ENCODE measurements at regions not wholly inside any gene's neighbourhood (a gene's known extent, or its start where the extent isn't known, plus 50 kb on each side); places are given as distances from the start of the nearest gene placed in this dataset.

DNA sequence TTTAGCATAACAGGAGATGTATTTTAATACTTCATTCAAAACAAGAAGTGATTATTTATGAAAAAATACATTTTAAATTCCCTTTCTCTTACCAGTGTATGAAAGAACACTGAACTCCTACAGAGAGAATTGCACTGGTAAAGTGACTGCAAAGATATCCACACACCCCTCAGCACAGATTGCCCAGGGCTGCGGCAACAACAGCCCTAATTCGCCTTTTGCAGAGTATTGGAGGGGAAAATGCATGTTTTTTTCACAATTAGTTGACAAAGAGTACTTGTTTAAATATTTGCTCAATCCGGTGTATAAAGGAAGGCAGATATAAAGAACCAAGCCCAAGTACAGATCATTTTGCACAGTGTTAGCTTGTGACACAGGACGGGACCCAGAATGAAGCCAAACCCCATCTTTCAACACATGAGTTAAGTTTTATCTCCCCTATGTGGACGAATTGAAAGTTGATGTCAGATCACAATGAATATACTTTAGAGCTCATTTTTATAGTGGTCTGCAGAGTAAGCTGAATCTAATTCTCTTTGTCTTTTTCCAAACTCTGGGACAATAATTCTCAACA, 551.4 kb upstream of the IGFBP7 start:
- TF ChIP-seq, protein P1, sequence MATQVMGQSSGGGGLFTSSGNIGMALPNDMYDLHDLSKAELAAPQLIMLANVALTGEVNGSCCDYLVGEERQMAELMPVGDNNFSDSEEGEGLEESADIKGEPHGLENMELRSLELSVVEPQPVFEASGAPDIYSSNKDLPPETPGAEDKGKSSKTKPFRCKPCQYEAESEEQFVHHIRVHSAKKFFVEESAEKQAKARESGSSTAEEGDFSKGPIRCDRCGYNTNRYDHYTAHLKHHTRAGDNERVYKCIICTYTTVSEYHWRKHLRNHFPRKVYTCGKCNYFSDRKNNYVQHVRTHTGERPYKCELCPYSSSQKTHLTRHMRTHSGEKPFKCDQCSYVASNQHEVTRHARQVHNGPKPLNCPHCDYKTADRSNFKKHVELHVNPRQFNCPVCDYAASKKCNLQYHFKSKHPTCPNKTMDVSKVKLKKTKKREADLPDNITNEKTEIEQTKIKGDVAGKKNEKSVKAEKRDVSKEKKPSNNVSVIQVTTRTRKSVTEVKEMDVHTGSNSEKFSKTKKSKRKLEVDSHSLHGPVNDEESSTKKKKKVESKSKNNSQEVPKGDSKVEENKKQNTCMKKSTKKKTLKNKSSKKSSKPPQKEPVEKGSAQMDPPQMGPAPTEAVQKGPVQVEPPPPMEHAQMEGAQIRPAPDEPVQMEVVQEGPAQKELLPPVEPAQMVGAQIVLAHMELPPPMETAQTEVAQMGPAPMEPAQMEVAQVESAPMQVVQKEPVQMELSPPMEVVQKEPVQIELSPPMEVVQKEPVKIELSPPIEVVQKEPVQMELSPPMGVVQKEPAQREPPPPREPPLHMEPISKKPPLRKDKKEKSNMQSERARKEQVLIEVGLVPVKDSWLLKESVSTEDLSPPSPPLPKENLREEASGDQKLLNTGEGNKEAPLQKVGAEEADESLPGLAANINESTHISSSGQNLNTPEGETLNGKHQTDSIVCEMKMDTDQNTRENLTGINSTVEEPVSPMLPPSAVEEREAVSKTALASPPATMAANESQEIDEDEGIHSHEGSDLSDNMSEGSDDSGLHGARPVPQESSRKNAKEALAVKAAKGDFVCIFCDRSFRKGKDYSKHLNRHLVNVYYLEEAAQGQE (IDR thresholded peaks at IDR 0.05; ENCODE audit: low read depth, low read length) = no peak
- TF ChIP-seq, protein P2, sequence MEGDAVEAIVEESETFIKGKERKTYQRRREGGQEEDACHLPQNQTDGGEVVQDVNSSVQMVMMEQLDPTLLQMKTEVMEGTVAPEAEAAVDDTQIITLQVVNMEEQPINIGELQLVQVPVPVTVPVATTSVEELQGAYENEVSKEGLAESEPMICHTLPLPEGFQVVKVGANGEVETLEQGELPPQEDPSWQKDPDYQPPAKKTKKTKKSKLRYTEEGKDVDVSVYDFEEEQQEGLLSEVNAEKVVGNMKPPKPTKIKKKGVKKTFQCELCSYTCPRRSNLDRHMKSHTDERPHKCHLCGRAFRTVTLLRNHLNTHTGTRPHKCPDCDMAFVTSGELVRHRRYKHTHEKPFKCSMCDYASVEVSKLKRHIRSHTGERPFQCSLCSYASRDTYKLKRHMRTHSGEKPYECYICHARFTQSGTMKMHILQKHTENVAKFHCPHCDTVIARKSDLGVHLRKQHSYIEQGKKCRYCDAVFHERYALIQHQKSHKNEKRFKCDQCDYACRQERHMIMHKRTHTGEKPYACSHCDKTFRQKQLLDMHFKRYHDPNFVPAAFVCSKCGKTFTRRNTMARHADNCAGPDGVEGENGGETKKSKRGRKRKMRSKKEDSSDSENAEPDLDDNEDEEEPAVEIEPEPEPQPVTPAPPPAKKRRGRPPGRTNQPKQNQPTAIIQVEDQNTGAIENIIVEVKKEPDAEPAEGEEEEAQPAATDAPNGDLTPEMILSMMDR (IDR thresholded peaks at IDR 0.05 in 2 of 3, conservative IDR thresholded peaks at IDR 0.05 in 1 of 3; ENCODE audit: control insufficient read depth in 2 of 3, extremely low read depth in 1 of 3, insufficient read depth in 1 of 3, low read depth in 3 of 3, low read length in 3 of 3) = no peak
- TF ChIP-seq, protein P3, sequence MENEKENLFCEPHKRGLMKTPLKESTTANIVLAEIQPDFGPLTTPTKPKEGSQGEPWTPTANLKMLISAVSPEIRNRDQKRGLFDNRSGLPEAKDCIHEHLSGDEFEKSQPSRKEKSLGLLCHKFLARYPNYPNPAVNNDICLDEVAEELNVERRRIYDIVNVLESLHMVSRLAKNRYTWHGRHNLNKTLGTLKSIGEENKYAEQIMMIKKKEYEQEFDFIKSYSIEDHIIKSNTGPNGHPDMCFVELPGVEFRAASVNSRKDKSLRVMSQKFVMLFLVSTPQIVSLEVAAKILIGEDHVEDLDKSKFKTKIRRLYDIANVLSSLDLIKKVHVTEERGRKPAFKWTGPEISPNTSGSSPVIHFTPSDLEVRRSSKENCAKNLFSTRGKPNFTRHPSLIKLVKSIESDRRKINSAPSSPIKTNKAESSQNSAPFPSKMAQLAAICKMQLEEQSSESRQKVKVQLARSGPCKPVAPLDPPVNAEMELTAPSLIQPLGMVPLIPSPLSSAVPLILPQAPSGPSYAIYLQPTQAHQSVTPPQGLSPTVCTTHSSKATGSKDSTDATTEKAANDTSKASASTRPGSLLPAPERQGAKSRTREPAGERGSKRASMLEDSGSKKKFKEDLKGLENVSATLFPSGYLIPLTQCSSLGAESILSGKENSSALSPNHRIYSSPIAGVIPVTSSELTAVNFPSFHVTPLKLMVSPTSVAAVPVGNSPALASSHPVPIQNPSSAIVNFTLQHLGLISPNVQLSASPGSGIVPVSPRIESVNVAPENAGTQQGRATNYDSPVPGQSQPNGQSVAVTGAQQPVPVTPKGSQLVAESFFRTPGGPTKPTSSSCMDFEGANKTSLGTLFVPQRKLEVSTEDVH (IDR thresholded peaks at IDR 0.05; ENCODE audit: low read depth, partially characterized antibody) = no peak
- TF ChIP-seq POLR2AphosphoS5 (IDR thresholded peaks at IDR 0.05; ENCODE audit: low read length) = no peak
- no peak for TF ChIP-seq ASH2L (IDR thresholded peaks at IDR 0.05; ENCODE audit: borderline replicate concordance, low read depth)
- no peak for TF ChIP-seq RAD21 (IDR thresholded peaks at IDR 0.05; ENCODE audit: insufficient read depth, low read depth, low read length)
- TF ChIP-seq EZH2 (IDR thresholded peaks at IDR 0.05; ENCODE audit: borderline replicate concordance, control insufficient read depth, low read depth, low read length) = no peak
- TF ChIP-seq TAF1 (IDR thresholded peaks at IDR 0.05; ENCODE audit: borderline replicate concordance, low read depth, low read length) = no peak
- no peak for TF ChIP-seq LARP7 (IDR thresholded peaks at IDR 0.05)
- no peak for TF ChIP-seq POLR2A (IDR thresholded peaks at IDR 0.05; ENCODE audit: low read depth, low read length)
- TF ChIP-seq RBBP5 (conservative IDR thresholded peaks at IDR 0.05) = no peak
- TF ChIP-seq, protein P4, sequence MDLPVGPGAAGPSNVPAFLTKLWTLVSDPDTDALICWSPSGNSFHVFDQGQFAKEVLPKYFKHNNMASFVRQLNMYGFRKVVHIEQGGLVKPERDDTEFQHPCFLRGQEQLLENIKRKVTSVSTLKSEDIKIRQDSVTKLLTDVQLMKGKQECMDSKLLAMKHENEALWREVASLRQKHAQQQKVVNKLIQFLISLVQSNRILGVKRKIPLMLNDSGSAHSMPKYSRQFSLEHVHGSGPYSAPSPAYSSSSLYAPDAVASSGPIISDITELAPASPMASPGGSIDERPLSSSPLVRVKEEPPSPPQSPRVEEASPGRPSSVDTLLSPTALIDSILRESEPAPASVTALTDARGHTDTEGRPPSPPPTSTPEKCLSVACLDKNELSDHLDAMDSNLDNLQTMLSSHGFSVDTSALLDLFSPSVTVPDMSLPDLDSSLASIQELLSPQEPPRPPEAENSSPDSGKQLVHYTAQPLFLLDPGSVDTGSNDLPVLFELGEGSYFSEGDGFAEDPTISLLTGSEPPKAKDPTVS (IDR thresholded peaks at IDR 0.05; ENCODE audit: low read depth, low read length) = no peak
- TF ChIP-seq CREB1 (IDR thresholded peaks at IDR 0.05; ENCODE audit: low read depth) = no peak
- TF ChIP-seq, protein P5, sequence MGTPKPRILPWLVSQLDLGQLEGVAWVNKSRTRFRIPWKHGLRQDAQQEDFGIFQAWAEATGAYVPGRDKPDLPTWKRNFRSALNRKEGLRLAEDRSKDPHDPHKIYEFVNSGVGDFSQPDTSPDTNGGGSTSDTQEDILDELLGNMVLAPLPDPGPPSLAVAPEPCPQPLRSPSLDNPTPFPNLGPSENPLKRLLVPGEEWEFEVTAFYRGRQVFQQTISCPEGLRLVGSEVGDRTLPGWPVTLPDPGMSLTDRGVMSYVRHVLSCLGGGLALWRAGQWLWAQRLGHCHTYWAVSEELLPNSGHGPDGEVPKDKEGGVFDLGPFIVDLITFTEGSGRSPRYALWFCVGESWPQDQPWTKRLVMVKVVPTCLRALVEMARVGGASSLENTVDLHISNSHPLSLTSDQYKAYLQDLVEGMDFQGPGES (IDR thresholded peaks at IDR 0.05) = no peak

All from GM12878 (cell line).